Liver (tissue), 8 donors: ENCODE measurements at regions not wholly inside any gene's neighbourhood (a gene's known extent, or its start where the extent isn't known, plus 50 kb on each side); places are given as distances from the start of the nearest gene placed in this dataset.

Experiments
- DNase-seq: peaks from one replicate; pipeline ENCODE4 v3.0.0-alpha.2; 2017; ENCODE audit warnings: low spot score
- H3K27ac ChIP-seq, 2 donors: one replicate each; pipeline ENCODE4 v1.7.0; 2013; ENCODE audit warnings: inconsistent platforms in 2 of 2, low read length in 2 of 2, control low read depth in 1 of 2, low read depth in 1 of 2, mild to moderate bottlenecking in 1 of 2
- H3K27me3 ChIP-seq, 4 donors: one replicate each; pipeline versions ENCODE4 v1.6.1 to v1.7.0; 2013; ENCODE audit warnings: low read length in 3 of 4, inconsistent platforms in 1 of 4, mild to moderate bottlenecking in 1 of 4, moderate library complexity in 1 of 4; ENCODE audit not compliant: control insufficient read depth in 4 of 4, insufficient read depth in 4 of 4
- H3K36me3 ChIP-seq, 4 donors: one replicate each; pipeline versions ENCODE4 v1.6.1 to v1.7.0; 2013; ENCODE audit warnings: low read length in 3 of 4, mild to moderate bottlenecking in 3 of 4, low read depth in 1 of 4, moderate library complexity in 1 of 4; ENCODE audit not compliant: control insufficient read depth in 4 of 4, insufficient read depth in 3 of 4
- H3K4me1 ChIP-seq, 4 donors: one replicate each; pipeline versions ENCODE4 v1.6.1 to v1.7.0; 2013; ENCODE audit warnings: low read length in 3 of 4, mild to moderate bottlenecking in 3 of 4, moderate library complexity in 1 of 4; ENCODE audit not compliant: control insufficient read depth in 4 of 4, insufficient read depth in 4 of 4
- H3K4me3 ChIP-seq, 3 donors: one replicate each; pipeline versions ENCODE4 v1.6.1 to v1.7.0; 2013; ENCODE audit warnings: low read length in 3 of 3, control low read depth in 1 of 3, low read depth in 1 of 3, mild to moderate bottlenecking in 1 of 3
- H3K9ac ChIP-seq, 2 donors: one replicate each; pipeline ENCODE4 v1.7.0; 2013; ENCODE audit warnings: low read length in 2 of 2, mild to moderate bottlenecking in 2 of 2, moderate library complexity in 2 of 2, control low read depth in 1 of 2, low read depth in 1 of 2
- H3K9me3 ChIP-seq, 4 donors: one replicate each; pipeline versions ENCODE4 v1.6.1 to v1.7.0; 2013; ENCODE audit warnings: low read length in 3 of 4; ENCODE audit not compliant: control insufficient read depth in 4 of 4
- ATF3 ChIP-seq: IDR thresholded peaks from 2 replicates; pipeline ENCODE4 v1.6.1; 2016; ENCODE audit warnings: antibody characterized with exemption
- CTCF ChIP-seq: fragments of 150-350 bp; IDR thresholded peaks from 2 replicates; pipeline ENCODE4 v1.5.1; 2017; ENCODE audit warnings: improper control_type of control experiment, low read depth, low read length; ENCODE audit not compliant: missing input control
- EGR1 ChIP-seq, 2 donors: IDR thresholded peaks; 2 replicates each; pipeline ENCODE4 v1.6.1; 2016 to 2018; ENCODE audit warnings: antibody characterized with exemption in 2 of 2, low read depth in 2 of 2
- FOXA1 ChIP-seq: IDR thresholded peaks from 2 replicates; pipeline ENCODE4 v1.6.1; 2016; ENCODE audit warnings: antibody characterized with exemption
- FOXA2 ChIP-seq: IDR thresholded peaks from 2 replicates; pipeline ENCODE4 v1.6.1; 2016; ENCODE audit warnings: antibody characterized with exemption
- GABPA ChIP-seq, 2 donors: IDR thresholded peaks in 1 of 2; conservative IDR thresholded peaks in 1 of 2; 2 replicates each; pipeline ENCODE4 v1.6.1; 2016; ENCODE audit warnings: antibody characterized with exemption in 2 of 2, mild to moderate bottlenecking in 1 of 2, moderate library complexity in 1 of 2
- HNF4A ChIP-seq, 2 donors: conservative IDR thresholded peaks; 2 replicates each; pipeline ENCODE4 v1.6.1; 2016; ENCODE audit warnings: antibody characterized with exemption in 2 of 2, mild to moderate bottlenecking in 2 of 2
- HNF4G ChIP-seq: IDR thresholded peaks from 2 replicates; pipeline ENCODE4 v1.6.1; 2016; ENCODE audit warnings: antibody characterized with exemption
- JUND ChIP-seq, 2 donors: IDR thresholded peaks; 2 replicates each; pipeline ENCODE4 v1.6.1; 2016; ENCODE audit warnings: antibody characterized with exemption in 2 of 2
- MAX ChIP-seq: IDR thresholded peaks from 2 replicates; pipeline ENCODE4 v1.6.1; 2016; ENCODE audit warnings: antibody characterized with exemption
- NR2F2 ChIP-seq: IDR thresholded peaks from 2 replicates; pipeline ENCODE4 v1.6.1; 2016; ENCODE audit warnings: antibody characterized with exemption
- RAD21 ChIP-seq, 2 donors: IDR thresholded peaks; 2 replicates each; pipeline ENCODE4 v1.6.1; 2016; ENCODE audit warnings: antibody characterized with exemption in 2 of 2, mild to moderate bottlenecking in 2 of 2
- REST ChIP-seq: IDR thresholded peaks from 2 replicates; pipeline ENCODE4 v1.6.1; 2016; ENCODE audit warnings: antibody characterized with exemption, mild to moderate bottlenecking
- RXRA ChIP-seq, 2 donors: IDR thresholded peaks; 2 replicates each; pipeline ENCODE4 v1.6.1; 2017 to 2018; ENCODE audit warnings: antibody characterized with exemption in 2 of 2, mild to moderate bottlenecking in 1 of 2
- SP1 ChIP-seq: IDR thresholded peaks from 2 replicates; pipeline ENCODE4 v1.6.1; 2018; ENCODE audit warnings: antibody characterized with exemption, mild to moderate bottlenecking
- TAF1 ChIP-seq: conservative IDR thresholded peaks from 2 replicates; pipeline ENCODE4 v1.6.1; 2016; ENCODE audit warnings: antibody characterized with exemption, mild to moderate bottlenecking
- YY1 ChIP-seq: IDR thresholded peaks from 2 replicates; pipeline ENCODE4 v1.6.1; 2016; ENCODE audit warnings: antibody characterized with exemption, mild to moderate bottlenecking
- ZBTB33 ChIP-seq: IDR thresholded peaks from 2 replicates; pipeline ENCODE4 v1.6.1; 2016; ENCODE audit warnings: antibody characterized with exemption
- WGBS: extraction: QIAGEN DNeasy Blood & Tissue Kit; methylation state at CpG from one replicate; pipeline ENCODE4 v1.1.7; 2013; 5-methylcytosine and 5-hydroxymethylcytosine counted together
- donor health status: healthy.
- donor health status: healthy.
- donor health status: healthy.
- donor health status: healthy.
- donor health status: healthy.

GRCh38 chr2:157984866-157985265 is 108.7 kb upstream of the ACVR1 start:
- DNase-seq: no peak
- H3K36me3 ChIP-seq: no peaks in the 10 kb centered on the region
- no peak overlapping the region for H3K27ac ChIP-seq
- H3K9me3 ChIP-seq: peaks cover 0 to 3% (median 0%) of the 10 kb centered on the region in 4 donors
- H3K4me3 ChIP-seq: no peak overlapping the region
- H3K9ac ChIP-seq: no peak overlapping the region
- TF ChIP-seq GABPA (IDR thresholded peaks at IDR 0.05 in 1 of 2, conservative IDR thresholded peaks at IDR 0.05 in 1 of 2) (no peak), HNF4G (no peak)
- no peaks in the 10 kb centered on the region for H3K27me3 ChIP-seq
- H3K4me1 ChIP-seq: no peaks in the 10 kb centered on the region

GRCh38 chr2:157980020-157980419 is 103.9 kb upstream of the ACVR1 start:
- no peaks in the 10 kb centered on the region for H3K36me3 ChIP-seq
- 85% methylated on average over 4 of the region's 4 CpGs for WGBS
- no peak overlapping the region for H3K27ac ChIP-seq
- no peak overlapping the region for H3K9ac ChIP-seq
- DNase-seq: no peak
- no peak overlapping the region for H3K4me3 ChIP-seq
- H3K4me1 ChIP-seq: no peaks in the 10 kb centered on the region
- no peak for TF ChIP-seq ZBTB33
- no peak for TF ChIP-seq HNF4A (conservative IDR thresholded peaks at IDR 0.05)
- TF ChIP-seq RXRA (IDR thresholded peaks at IDR 0.05): no peak
- no peak for TF ChIP-seq FOXA2
- H3K27me3 ChIP-seq: no peaks in the 10 kb centered on the region
- peaks cover 0 to 3% (median 0%) of the 10 kb centered on the region in 4 donors for H3K9me3 ChIP-seq

GRCh38 chr2:157971702-157972101 is 95.6 kb upstream of the ACVR1 start:
- H3K27ac ChIP-seq: no peak overlapping the region
- no peak for DNase-seq
- no peaks in the 10 kb centered on the region for H3K9me3 ChIP-seq
- no peaks in the 10 kb centered on the region for H3K27me3 ChIP-seq
- no peaks in the 10 kb centered on the region for H3K4me1 ChIP-seq
- TF ChIP-seq JUND (IDR thresholded peaks at IDR 0.05) (no peak), HNF4A (conservative IDR thresholded peaks at IDR 0.05) (no peak), NR2F2 (no peak), ZBTB33 (no peak), RXRA (IDR thresholded peaks at IDR 0.05) (no peak), MAX (no peak), GABPA (IDR thresholded peaks at IDR 0.05 in 1 of 2, conservative IDR thresholded peaks at IDR 0.05 in 1 of 2) (no peak), REST (no peak), FOXA2 (no peak), RAD21 (IDR thresholded peaks at IDR 0.05) (no peak), SP1 (no peak), CTCF (no peak), YY1 (no peak), FOXA1 (no peak), EGR1 (IDR thresholded peaks at IDR 0.05; ENCODE audit: low read depth in 2 of 2) (no peak), ATF3 (no peak), HNF4G (no peak), TAF1 (no peak)
- H3K9ac ChIP-seq: no peak overlapping the region
- no peak overlapping the region for H3K4me3 ChIP-seq
- H3K36me3 ChIP-seq: no peaks in the 10 kb centered on the region
